Calu3 (cell line): ENCODE measurements at regions not wholly inside any gene's neighbourhood (a gene's known extent, or its start where the extent isn't known, plus 50 kb on each side); places are given as distances from the start of the nearest gene placed in this dataset.
"Not testable (repeated sequence)": the region's sequence is repeated elsewhere in the genome, so short reads cannot be mapped to it uniquely, and the experiment has no call there.

ENCODE experiments used
- BruUV-seq: library from RNA; stranded (reverse); fragments of 400-500 nt; replicated peaks from 2 replicates; lab custom pipeline; 2021; lab: Mats Ljungman, UMichigan
- CTCF ChIA-PET: fragments of 300-600 bp; sonication (Branson Sonifier 250); formaldehyde crosslinking; loops from one replicate; lab custom pipeline; 2022; ENCODE audit warnings: antibody characterized with exemption; lab: Charles Lee
- DNase-seq: peaks from one replicate; pipeline ENCODE4 v3.0.0; 2022
- H3K27ac Mint-ChIP-seq: one replicate; pipeline ENCODE4 v1.8.0; 2022; ENCODE audit warnings: mixed read lengths; ENCODE audit not compliant: unreplicated experiment
- H3K27me3 Mint-ChIP-seq: one replicate; pipeline ENCODE4 v1.8.0; 2022; ENCODE audit warnings: mixed read lengths; ENCODE audit not compliant: unreplicated experiment
- H3K36me3 Mint-ChIP-seq: one replicate; pipeline ENCODE4 v1.8.0; 2022; ENCODE audit warnings: mild to moderate bottlenecking, moderate library complexity, mixed read lengths; ENCODE audit not compliant: insufficient read depth, unreplicated experiment
- H3K4me1 Mint-ChIP-seq: one replicate; pipeline ENCODE4 v1.8.0; 2022; ENCODE audit warnings: mild to moderate bottlenecking, low read depth, mixed read lengths; ENCODE audit not compliant: unreplicated experiment
- H3K4me3 Mint-ChIP-seq: one replicate; pipeline ENCODE4 v1.8.0; 2022; ENCODE audit warnings: mild to moderate bottlenecking, low read depth, moderate library complexity, mixed read lengths; ENCODE audit not compliant: unreplicated experiment
- H3K9me3 Mint-ChIP-seq: one replicate; pipeline ENCODE4 v1.8.0; 2022; ENCODE audit warnings: low read depth, mixed read lengths; ENCODE audit not compliant: unreplicated experiment
- CTCF ChIP-seq: fragments of 200-600 bp; IDR thresholded peaks from one replicate; pipeline ENCODE4 v1.8.0; 2022; ENCODE audit warnings: antibody characterized with exemption; ENCODE audit not compliant: unreplicated experiment
- intact Hi-C: fragments of 100-400 bp; cut with micrococcal nuclease; formaldehyde crosslinking; loops from one replicate; pipeline ENCODE4 v1.10.0; 2022; ENCODE audit not compliant: unreplicated experiment

GRCh38 chr5:96101358-96102089 lies 139.9 kb upstream of the ELL2 start:
- CTCF ChIA-PET: no interaction called here
- H3K27ac Mint-ChIP-seq: no peak overlapping the region
- H3K4me3 Mint-ChIP-seq: no peak overlapping the region
- H3K36me3 Mint-ChIP-seq: no peaks in the 10 kb centered on the region
- no peak for TF ChIP-seq CTCF
- peaks cover 4% of the 10 kb centered on the region for H3K4me1 Mint-ChIP-seq
- intact Hi-C loops: no loop called here
- no peaks in the 10 kb centered on the region for H3K27me3 Mint-ChIP-seq
- peaks cover 4% of the 10 kb centered on the region for H3K9me3 Mint-ChIP-seq
- no TSS peak for BruUV-seq
- no peak for DNase-seq

GRCh38 chr5:96097488-96097887 lies 135.8 kb upstream of the ELL2 start:
- CTCF ChIA-PET, H3K4me3 Mint-ChIP-seq, intact Hi-C loops, H3K9me3 Mint-ChIP-seq, H3K27ac Mint-ChIP-seq, BruUV-seq, H3K36me3 Mint-ChIP-seq, DNase-seq, H3K27me3 Mint-ChIP-seq: not testable (repeated sequence)
- peaks cover 37% of the 10 kb centered on the region for H3K4me1 Mint-ChIP-seq

- CTCF ChIA-PET: no interaction called here
- H3K4me1 Mint-ChIP-seq: peaks cover 45% of the 10 kb centered on the region
- no peak for DNase-seq
- no peaks in the 10 kb centered on the region for H3K27me3 Mint-ChIP-seq
- TF ChIP-seq CTCF: no peak
- intact Hi-C loops: no loop called here
- no peak overlapping the region for H3K4me3 Mint-ChIP-seq
- H3K27ac Mint-ChIP-seq: no peak overlapping the region
- H3K9me3 Mint-ChIP-seq: no peaks in the 10 kb centered on the region
- no peaks in the 10 kb centered on the region for H3K36me3 Mint-ChIP-seq
- BruUV-seq: no TSS peak
Observed at GRCh38 chr5:96096724-96097123, 135.1 kb upstream of the ELL2 start.

- no peak for TF ChIP-seq CTCF
- H3K4me1 Mint-ChIP-seq: peaks cover 46% of the 10 kb centered on the region
- H3K4me3 Mint-ChIP-seq: no peak overlapping the region
- no peak for DNase-seq
- no TSS peak for BruUV-seq
- H3K9me3 Mint-ChIP-seq: no peaks in the 10 kb centered on the region
- CTCF ChIA-PET: interaction anchor here (0.7 to 1.4 kb wide), 3 partner anchors 106 to 537 kb away, joined by 3 to 5 read pairs (median 3); no protein-coding TSS in a partner anchor
- intact Hi-C loops: loop anchor here (1.0 to 5.0 kb wide), 5 partner anchors 68 to 241 kb away; no protein-coding TSS in a partner anchor
- peak overlapping the region; percentile 36 for H3K27ac Mint-ChIP-seq
- no peaks in the 10 kb centered on the region for H3K36me3 Mint-ChIP-seq
- no peaks in the 10 kb centered on the region for H3K27me3 Mint-ChIP-seq
Observed at GRCh38 chr5:96094904-96095303, 133.3 kb upstream of the ELL2 start.
